Brain microvascular endothelial cell (primary cell): ENCODE measurements at regions not wholly inside any gene's neighbourhood (a gene's known extent, or its start where the extent isn't known, plus 50 kb on each side); places are given as distances from the start of the nearest gene placed in this dataset.

Source experiments
- DNase-seq: peaks from one replicate; pipeline ENCODE4 v3.0.0-alpha.2; 2020
- H3K27ac ChIP-seq: fragments of 250-450 bp; sonication (Bioruptor Pico); 2 replicates; pipeline ENCODE4 v1.5.1; 2020; ENCODE audit warnings: mild to moderate bottlenecking, moderate library complexity
- H3K27me3 ChIP-seq: fragments of 250-450 bp; sonication (Bioruptor Pico); replicated peaks from 2 replicates; pipeline ENCODE4 v1.5.1; 2020; ENCODE audit warnings: mild to moderate bottlenecking
- H3K36me3 ChIP-seq: fragments of 250-450 bp; sonication (Bioruptor Pico); replicated peaks from 2 replicates; pipeline ENCODE4 v1.5.1; 2020; ENCODE audit warnings: mild to moderate bottlenecking
- H3K4me3 ChIP-seq: 2 replicates; pipeline ENCODE4 v1.5.1; 2011; ENCODE audit warnings: low read depth, mild to moderate bottlenecking, control low read depth, low read length, moderate library complexity
- CTCF ChIP-seq: IDR thresholded peaks from 2 replicates; pipeline ENCODE4 v1.5.1; 2011; ENCODE audit warnings: low read depth, mild to moderate bottlenecking, moderate library complexity, low read length, control low read depth, inconsistent platforms; ENCODE audit errors: missing control alignments
- in situ Hi-C: cut with HindIII; loops from 2 replicates; pipeline ENCODE4 v1.10.0; 2017; ENCODE audit warnings: low sequenced_read_pairs, low pct_ligation_motif_present

- Histone ChIP-seq H3K36me3 (no peaks in the 10 kb centered on the region), H3K4me3 (no peak overlapping the region), H3K27ac (no peak overlapping the region), H3K27me3 (no peaks in the 10 kb centered on the region)
- in situ Hi-C loops = no loop called here
- no peak for DNase-seq
- TF ChIP-seq CTCF = no peak
Measured at GRCh38 chr2:215677481-215677880, 241.6 kb upstream of the FN1 start.

DNA sequence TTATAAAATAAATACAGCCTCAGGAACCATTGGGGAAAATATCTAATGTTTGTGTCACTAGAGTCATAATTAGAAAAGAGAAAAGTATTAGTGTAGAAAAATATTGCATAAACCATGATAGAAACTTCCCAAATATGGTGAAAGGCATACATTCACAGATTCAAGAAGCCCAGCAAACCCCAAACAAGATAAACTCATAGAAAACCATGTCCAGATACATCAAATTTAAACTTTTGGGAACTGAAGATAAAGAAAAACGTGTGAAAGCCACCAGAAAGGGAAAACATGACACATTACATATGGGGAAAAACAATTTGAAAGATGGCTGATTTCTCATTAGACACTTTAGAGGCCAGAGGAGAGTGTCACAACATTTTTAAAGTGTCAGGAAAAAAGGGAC, 236.5 kb upstream of the FN1 start:
- TF ChIP-seq CTCF = no peak
- in situ Hi-C loops = no loop called here
- DNase-seq = no peak
- Histone ChIP-seq H3K36me3 (no peaks in the 10 kb centered on the region), H3K27me3 (no peaks in the 10 kb centered on the region), H3K4me3 (no peak overlapping the region), H3K27ac (no peak overlapping the region)

- Histone ChIP-seq H3K27ac (no peak overlapping the region), H3K27me3 (no peaks in the 10 kb centered on the region), H3K4me3 (no peak overlapping the region), H3K36me3 (no peaks in the 10 kb centered on the region)
- DNase-seq = no peak
- in situ Hi-C loops = no loop called here
- no peak for TF ChIP-seq CTCF
Measured at GRCh38 chr2:215671691-215672090, 235.8 kb upstream of the FN1 start.

GRCh38 chr2:215671244-215671643, 235.4 kb upstream of the FN1 start:
- Histone ChIP-seq H3K4me3 (no peak overlapping the region), H3K27ac (no peak overlapping the region), H3K27me3 (no peaks in the 10 kb centered on the region), H3K36me3 (no peaks in the 10 kb centered on the region)
- DNase-seq = no peak
- TF ChIP-seq CTCF = no peak
- in situ Hi-C loops = no loop called here

- H3K4me3 ChIP-seq = no peak overlapping the region
- no peak for TF ChIP-seq CTCF
- H3K27me3 ChIP-seq = no peaks in the 10 kb centered on the region
- H3K27ac ChIP-seq = no peak overlapping the region
- in situ Hi-C loops = no loop called here
- H3K36me3 ChIP-seq = no peaks in the 10 kb centered on the region
- DNase-seq = no peak
Measured at GRCh38 chr2:215670396-215670795, 234.5 kb upstream of the FN1 start.

GRCh38 chr2:215668378-215668775, 232.5 kb upstream of the FN1 start:
- H3K36me3 ChIP-seq = no peaks in the 10 kb centered on the region
- no peak overlapping the region for H3K4me3 ChIP-seq
- no peak for TF ChIP-seq CTCF
- H3K27me3 ChIP-seq = no peaks in the 10 kb centered on the region
- in situ Hi-C loops = no loop called here
- H3K27ac ChIP-seq = no peak overlapping the region
- no peak for DNase-seq
